T-helper 2 cell treated with Interferon-gamma antibody and Interleukin-4, amounts not matched to agents 5 μg/mL and 100 μg/mL, for 36 hours (primary cell): ENCODE measurements at regions not wholly inside any gene's neighbourhood (a gene's known extent, or its start where the extent isn't known, plus 50 kb on each side); places are given as distances from the start of the nearest gene placed in this dataset.

Experiments
- DNase-seq: peaks from one replicate; pipeline ENCODE4 v3.0.0; 2021; ENCODE audit warnings: low spot score
- H3K27ac Mint-ChIP-seq: one replicate; pipeline ENCODE4 v1.8.0; 2021; ENCODE audit warnings: mild to moderate bottlenecking, mixed read lengths
- H3K27me3 Mint-ChIP-seq: one replicate; pipeline ENCODE4 v1.8.0; 2021; ENCODE audit warnings: low read depth, mixed read lengths
- H3K36me3 Mint-ChIP-seq: one replicate; pipeline ENCODE4 v1.8.0; 2021; ENCODE audit warnings: low read depth, mixed read lengths
- H3K4me1 Mint-ChIP-seq: one replicate; pipeline ENCODE4 v1.8.0; 2021; ENCODE audit warnings: low read depth, mixed read lengths
- H3K4me3 Mint-ChIP-seq: one replicate; pipeline ENCODE4 v1.8.0; 2022; ENCODE audit warnings: mild to moderate bottlenecking, moderate library complexity, mixed read lengths
- H3K9me3 Mint-ChIP-seq: one replicate; pipeline ENCODE4 v1.8.0; 2021; ENCODE audit warnings: mixed read lengths

DNA sequence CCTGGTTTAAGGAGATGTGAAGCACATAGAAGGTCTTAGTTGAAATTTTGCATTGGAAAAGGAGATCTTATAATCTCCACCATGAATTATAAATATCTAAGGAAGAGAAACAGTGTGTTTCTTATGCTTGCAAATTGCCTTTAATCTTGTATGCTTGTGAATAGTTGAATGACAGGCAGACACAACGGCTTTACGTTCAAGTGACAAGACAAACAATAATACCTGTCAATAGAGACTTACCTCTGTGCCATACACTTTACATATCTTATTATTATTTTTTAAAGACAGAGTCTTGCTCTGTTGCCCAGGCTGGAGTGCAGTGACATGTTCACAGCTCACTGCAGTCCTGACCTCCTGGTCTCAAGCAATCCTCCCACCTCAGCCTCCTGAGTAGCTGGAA lies 113.7 kb downstream of the QPCT start:
- H3K27me3 Mint-ChIP-seq, result peaks cover 4% of the 10 kb centered on the region
- H3K36me3 Mint-ChIP-seq, result peaks cover under 1% of the 10 kb centered on the region
- DNase-seq, result no peak
- no peak overlapping the region for H3K4me3 Mint-ChIP-seq
- H3K4me1 Mint-ChIP-seq, result peaks cover 8% of the 10 kb centered on the region
- H3K9me3 Mint-ChIP-seq, result peaks cover 6% of the 10 kb centered on the region
- H3K27ac Mint-ChIP-seq, result no peak overlapping the region

DNA sequence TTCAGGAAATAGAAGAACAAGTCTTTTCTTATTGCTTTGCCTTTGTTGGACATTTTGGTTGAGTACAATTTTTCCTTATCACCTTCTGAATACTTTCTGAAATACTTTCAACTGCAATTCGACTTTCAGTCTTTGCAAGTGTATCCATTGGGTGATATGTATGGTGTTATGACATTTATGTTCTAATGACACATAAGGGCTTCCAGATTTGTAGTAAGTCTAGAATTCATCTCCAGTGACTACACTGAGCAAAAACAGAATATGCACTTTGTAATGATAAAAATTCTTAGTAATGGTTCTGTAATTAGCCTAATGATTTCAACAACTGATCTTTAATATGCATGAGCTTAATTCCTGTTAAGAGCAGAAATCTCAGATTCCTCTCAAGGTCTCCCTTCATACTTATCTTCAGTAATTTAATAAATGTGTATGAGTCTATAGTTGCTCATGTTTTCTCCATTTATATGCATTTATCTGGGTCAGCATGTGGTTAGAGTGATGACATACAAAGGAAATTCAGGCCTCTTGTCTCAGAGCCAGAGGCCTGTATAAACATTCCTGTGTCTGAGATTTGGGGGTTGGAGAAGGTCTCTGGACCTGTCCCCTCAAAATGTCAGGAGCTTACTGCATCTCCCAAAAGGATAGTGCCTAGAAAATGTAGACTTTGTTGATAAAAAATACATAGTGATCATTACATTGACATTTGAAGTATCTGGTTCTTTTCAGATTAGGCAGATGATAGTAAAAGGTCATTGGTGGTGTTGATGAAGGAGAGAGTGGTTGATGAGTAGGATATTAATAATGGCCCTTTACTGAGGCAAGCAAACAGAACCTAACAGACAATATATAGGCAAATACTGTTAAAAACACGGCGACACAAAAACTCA lies 114.9 kb downstream of the QPCT start:
- Mint-ChIP-seq H3K36me3 (no peaks in the 10 kb centered on the region), H3K9me3 (peaks cover 4% of the 10 kb centered on the region), H3K4me3 (no peak overlapping the region), H3K27ac (no peak overlapping the region), H3K4me1 (peaks cover 8% of the 10 kb centered on the region), H3K27me3 (peaks cover 12% of the 10 kb centered on the region)
- no peak for DNase-seq

DNA sequence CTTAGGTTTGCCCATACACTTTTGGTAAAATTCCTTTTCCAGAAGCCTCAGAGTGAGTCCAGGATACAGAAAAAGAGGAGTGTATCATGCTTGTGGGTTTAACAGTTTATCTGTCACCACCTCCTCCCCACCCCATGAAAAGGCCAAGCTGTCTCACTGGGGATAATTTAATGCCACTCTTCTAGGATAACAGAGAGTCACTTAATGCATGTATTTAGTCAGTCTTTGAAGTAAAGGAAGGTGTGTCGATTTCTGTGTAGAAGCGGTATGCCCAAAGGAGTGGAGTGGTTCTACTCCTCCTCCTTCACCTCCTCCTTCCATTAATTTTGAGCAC lies 116.4 kb downstream of the QPCT start:
- no peak overlapping the region for H3K27ac Mint-ChIP-seq
- peaks cover 8% of the 10 kb centered on the region for H3K4me1 Mint-ChIP-seq
- no peak overlapping the region for H3K4me3 Mint-ChIP-seq
- DNase-seq, result no peak
- peaks cover 4% of the 10 kb centered on the region for H3K9me3 Mint-ChIP-seq
- peaks cover 25% of the 10 kb centered on the region for H3K27me3 Mint-ChIP-seq
- no peaks in the 10 kb centered on the region for H3K36me3 Mint-ChIP-seq

DNA sequence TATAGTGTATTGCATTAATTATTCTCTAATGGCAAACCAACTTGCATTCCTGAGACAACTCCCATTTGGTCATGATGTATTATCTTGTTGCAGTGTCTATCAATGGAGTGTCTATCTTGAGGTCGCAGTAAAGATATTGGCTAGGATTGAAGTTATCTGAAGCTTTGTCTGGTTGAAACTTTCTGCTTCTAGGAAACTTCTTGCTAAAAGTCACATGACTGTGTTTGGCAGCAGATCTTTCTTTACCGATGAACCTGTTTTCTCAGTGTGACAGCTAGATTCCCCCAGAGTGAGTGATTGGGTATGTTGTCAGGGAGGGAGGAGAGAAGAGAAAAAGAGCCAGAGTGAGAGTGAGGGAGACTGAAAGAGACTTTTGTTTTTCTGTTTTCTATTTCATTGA lies 119.6 kb downstream of the QPCT start:
- H3K4me3 Mint-ChIP-seq, result no peak overlapping the region
- H3K27ac Mint-ChIP-seq, result no peak overlapping the region
- DNase-seq, result no peak
- no peaks in the 10 kb centered on the region for H3K36me3 Mint-ChIP-seq
- H3K4me1 Mint-ChIP-seq, result no peaks in the 10 kb centered on the region
- H3K27me3 Mint-ChIP-seq, result peaks cover 30% of the 10 kb centered on the region
- no peaks in the 10 kb centered on the region for H3K9me3 Mint-ChIP-seq

DNA sequence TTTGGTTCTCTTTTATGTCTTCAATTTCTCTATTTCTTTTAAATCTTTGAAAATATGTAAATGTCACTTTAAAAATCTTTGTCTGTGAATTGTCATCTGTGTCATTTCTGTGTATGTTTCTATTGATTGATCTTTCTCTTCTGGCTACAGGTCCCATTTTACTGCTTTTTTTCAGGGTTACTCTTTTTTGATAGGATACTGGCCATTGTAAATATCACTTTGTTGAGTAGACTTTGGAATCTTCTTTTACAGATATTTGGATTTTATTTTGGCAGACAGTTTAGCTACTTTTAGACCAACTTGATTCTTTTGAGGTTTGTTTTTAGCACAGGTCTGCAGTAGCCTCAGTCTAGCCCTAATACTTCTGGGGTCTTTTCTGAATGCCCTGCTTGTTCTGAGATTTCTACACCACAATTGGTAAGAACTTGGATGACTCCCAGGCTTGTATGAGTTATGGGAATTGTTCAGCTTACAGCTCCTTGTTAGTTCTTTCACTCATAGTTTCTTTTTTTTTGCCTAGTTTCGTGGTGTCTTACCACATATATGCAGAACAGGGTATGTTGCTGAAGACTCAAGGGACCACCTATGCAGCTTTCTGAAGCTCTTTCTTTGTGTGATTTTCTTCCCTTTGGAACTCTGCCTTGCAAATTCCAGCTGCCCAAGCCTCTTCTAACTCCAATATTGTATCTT lies 122.2 kb downstream of the QPCT start:
- peaks cover 30% of the 10 kb centered on the region for H3K27me3 Mint-ChIP-seq
- no peak overlapping the region for H3K4me3 Mint-ChIP-seq

DNA sequence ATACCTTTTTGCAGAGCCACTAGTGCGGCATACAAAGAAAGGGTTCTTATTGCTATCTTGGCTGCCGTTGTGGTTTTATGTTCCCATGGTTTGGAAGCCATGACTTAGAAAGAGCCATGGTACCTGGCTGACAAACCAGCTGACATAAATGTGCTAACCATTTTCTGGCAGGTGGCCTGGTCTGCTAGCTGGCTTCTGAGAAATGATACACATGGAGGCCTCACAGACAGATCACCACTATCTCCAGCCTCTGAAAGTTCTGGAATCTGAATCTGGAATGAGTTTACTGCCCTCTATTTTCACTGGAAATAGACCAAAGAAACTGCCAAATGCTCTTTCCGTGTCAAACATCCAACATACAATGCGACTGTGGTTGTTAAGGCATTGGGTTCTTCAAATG lies 123.7 kb downstream of the QPCT start:
- no peaks in the 10 kb centered on the region for H3K36me3 Mint-ChIP-seq
- no peak overlapping the region for H3K27ac Mint-ChIP-seq
- no peak for DNase-seq
- peaks cover 26% of the 10 kb centered on the region for H3K27me3 Mint-ChIP-seq
- no peaks in the 10 kb centered on the region for H3K9me3 Mint-ChIP-seq
- no peak overlapping the region for H3K4me3 Mint-ChIP-seq
- no peaks in the 10 kb centered on the region for H3K4me1 Mint-ChIP-seq

More for the DNA sequence above, 122.2 kb downstream of the QPCT start:
- no peaks in the 10 kb centered on the region for H3K4me1 Mint-ChIP-seq
- no peak overlapping the region for H3K27ac Mint-ChIP-seq
- no peaks in the 10 kb centered on the region for H3K36me3 Mint-ChIP-seq
- DNase-seq, result no peak
- H3K9me3 Mint-ChIP-seq, result no peaks in the 10 kb centered on the region

DNA sequence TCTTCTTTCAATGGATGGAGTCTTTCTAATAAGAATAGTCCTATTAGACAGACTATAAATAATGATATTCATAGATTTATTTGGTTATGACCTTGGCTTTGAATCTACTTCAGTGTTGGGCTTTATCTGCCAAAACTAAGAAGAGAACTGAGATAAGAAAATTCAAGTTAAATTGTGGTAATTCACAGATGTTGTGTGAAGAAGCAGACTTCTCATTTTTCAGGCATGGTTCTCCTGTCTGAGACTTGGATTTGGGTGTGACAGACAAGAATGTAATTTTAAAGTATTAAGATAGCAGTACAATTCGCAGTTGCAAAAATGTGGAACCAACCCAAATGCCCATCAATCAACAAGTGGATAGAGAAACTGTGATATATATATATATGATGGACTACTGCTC lies 124.7 kb downstream of the QPCT start:
- no peaks in the 10 kb centered on the region for H3K36me3 Mint-ChIP-seq
- H3K27me3 Mint-ChIP-seq, result peaks cover 25% of the 10 kb centered on the region
- H3K4me3 Mint-ChIP-seq, result no peak overlapping the region
- no peak overlapping the region for H3K27ac Mint-ChIP-seq
- H3K4me1 Mint-ChIP-seq, result no peaks in the 10 kb centered on the region
- no peaks in the 10 kb centered on the region for H3K9me3 Mint-ChIP-seq
- no peak for DNase-seq

DNA sequence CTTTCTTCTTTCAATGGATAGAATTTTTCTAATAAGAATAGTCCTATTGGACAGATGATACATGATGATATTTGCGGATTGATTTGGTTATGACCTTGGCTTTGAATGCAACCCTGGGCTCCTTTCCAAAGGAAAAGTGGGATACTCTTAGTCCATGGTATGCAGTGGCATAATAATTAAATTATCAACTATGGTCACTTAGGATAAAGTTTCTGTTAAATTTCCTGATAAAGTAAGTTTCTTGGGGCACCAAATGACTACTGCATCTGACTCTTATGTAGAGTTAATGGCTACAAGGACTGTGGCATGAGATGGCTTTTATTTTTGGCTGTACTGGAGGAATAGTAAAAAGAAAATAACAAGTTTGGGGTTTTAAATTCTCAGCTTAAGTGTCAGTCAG lies 126.7 kb downstream of the QPCT start:
- H3K4me1 Mint-ChIP-seq, result no peaks in the 10 kb centered on the region
- H3K9me3 Mint-ChIP-seq, result no peaks in the 10 kb centered on the region
- no peaks in the 10 kb centered on the region for H3K36me3 Mint-ChIP-seq
- H3K27me3 Mint-ChIP-seq, result peaks cover 10% of the 10 kb centered on the region
- H3K27ac Mint-ChIP-seq, result no peak overlapping the region
- DNase-seq, result no peak
- no peak overlapping the region for H3K4me3 Mint-ChIP-seq

DNA sequence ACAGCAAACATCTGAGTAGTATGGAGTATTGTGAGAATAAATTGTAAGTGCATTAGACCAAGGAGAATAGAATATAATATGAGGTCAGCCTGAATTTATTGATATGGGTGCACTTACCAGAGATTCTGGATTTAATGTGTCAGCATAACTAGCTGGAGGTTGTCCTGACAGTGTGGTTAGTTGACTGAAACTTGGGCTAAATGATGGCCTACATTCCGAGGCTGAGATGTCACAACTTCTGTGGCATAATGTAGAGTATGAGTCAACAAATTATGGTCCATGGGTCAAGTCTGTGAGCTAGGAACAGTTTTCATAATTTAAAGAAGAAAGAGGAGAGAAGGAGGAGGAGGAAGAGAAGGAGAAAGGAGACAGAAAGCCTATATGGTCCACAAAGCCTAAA lies 127.6 kb downstream of the QPCT start:
- Mint-ChIP-seq H3K9me3 (no peaks in the 10 kb centered on the region), H3K27me3 (peaks cover 6% of the 10 kb centered on the region), H3K27ac (no peak overlapping the region), H3K4me1 (no peaks in the 10 kb centered on the region), H3K36me3 (no peaks in the 10 kb centered on the region), H3K4me3 (no peak overlapping the region)
- DNase-seq, result no peak

DNA sequence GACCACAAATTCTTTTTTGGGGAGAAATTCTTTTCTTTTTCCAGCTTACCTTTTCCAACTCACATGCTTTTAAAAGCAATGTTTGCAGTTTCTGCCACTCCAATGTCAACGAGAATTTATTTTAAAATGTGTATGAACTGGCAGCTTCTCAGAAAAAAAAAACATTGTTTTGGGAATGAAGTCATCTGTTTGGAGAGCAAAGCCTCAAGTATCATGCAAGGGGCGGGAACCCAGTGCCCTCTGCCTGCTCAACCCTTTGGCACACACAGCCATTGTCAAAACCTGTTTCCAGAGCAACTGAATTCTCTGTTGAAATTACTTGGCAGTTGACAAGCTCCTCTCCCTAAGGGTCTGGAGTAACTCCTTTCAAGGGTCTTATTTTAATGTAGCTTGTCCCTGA lies 128.5 kb downstream of the QPCT start:
- no peaks in the 10 kb centered on the region for H3K4me1 Mint-ChIP-seq
- peaks cover 10% of the 10 kb centered on the region for H3K27me3 Mint-ChIP-seq
- no peak for DNase-seq
- H3K36me3 Mint-ChIP-seq, result no peaks in the 10 kb centered on the region
- H3K9me3 Mint-ChIP-seq, result no peaks in the 10 kb centered on the region
- no peak overlapping the region for H3K27ac Mint-ChIP-seq
- no peak overlapping the region for H3K4me3 Mint-ChIP-seq

DNA sequence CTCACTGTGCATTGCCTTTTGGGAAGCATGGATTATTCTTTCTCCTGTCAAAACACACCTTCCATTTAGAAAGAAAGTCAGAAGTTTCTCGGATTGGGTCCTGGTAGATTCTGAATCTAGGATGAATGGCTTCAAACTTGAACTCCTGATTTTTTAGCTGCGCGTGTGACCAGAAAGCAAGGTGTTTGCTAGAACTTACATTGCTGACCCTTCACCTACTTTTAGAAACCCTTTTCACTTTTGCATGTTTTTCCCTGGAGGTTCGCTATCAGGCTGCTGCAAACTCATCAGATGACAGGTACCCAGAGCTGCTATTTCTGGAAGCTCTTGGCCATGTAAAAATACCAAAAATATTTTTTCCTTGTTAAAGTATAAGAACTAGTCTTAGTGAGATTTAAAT lies 132.0 kb downstream of the QPCT start:
- H3K4me1 Mint-ChIP-seq, result no peaks in the 10 kb centered on the region
- H3K4me3 Mint-ChIP-seq, result no peak overlapping the region
- H3K27ac Mint-ChIP-seq, result no peak overlapping the region
- no peak for DNase-seq
- H3K27me3 Mint-ChIP-seq, result peaks cover 10% of the 10 kb centered on the region
- no peaks in the 10 kb centered on the region for H3K36me3 Mint-ChIP-seq
- H3K9me3 Mint-ChIP-seq, result no peaks in the 10 kb centered on the region

DNA sequence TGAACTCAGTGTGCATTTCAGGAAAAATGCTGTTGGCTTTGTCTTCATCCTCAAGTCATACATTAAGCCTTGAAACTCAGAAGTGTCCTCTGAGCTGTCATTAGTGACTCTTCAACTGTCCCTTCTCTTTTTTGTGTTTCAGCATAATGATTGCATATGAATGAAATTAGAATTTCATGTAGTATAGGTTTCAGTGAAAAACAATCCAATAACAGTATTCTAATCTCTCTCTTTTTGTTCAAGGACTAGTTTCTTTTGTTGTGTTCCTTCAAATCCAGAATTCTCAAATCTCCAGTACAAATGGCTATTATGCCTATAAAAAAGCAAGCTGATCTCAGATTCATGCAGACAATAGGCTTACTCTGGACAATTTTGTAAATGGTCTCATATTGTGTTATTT lies 133.5 kb downstream of the QPCT start:
- DNase-seq, result no peak
- Mint-ChIP-seq H3K36me3 (no peaks in the 10 kb centered on the region), H3K27me3 (peaks cover 10% of the 10 kb centered on the region), H3K4me3 (no peak overlapping the region), H3K27ac (no peak overlapping the region), H3K4me1 (no peaks in the 10 kb centered on the region), H3K9me3 (no peaks in the 10 kb centered on the region)

DNA sequence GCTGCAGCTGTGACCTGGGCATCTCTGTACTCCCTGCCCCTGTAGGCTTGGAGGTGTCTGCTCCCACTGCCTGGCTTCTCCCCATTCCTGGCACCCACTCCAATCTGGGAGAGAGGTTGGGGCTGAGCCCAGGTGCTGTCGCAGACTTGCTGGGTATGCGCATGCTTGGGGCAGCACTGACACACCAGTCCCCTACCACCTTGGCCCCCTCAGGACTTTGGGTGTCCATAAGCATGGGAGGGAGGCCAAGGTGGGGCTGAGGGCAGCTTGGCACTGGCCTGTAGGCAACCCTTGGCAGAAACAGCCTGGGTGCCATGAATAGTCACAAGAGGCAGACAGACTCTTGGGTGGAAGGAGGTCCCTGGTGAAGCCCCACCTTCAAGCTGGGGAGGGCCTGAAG lies 136.8 kb downstream of the QPCT start:
- no peak for DNase-seq
- Mint-ChIP-seq H3K4me3 (no peak overlapping the region), H3K27me3 (peaks cover 7% of the 10 kb centered on the region), H3K4me1 (no peaks in the 10 kb centered on the region), H3K9me3 (no peaks in the 10 kb centered on the region), H3K27ac (no peak overlapping the region), H3K36me3 (no peaks in the 10 kb centered on the region)

DNA sequence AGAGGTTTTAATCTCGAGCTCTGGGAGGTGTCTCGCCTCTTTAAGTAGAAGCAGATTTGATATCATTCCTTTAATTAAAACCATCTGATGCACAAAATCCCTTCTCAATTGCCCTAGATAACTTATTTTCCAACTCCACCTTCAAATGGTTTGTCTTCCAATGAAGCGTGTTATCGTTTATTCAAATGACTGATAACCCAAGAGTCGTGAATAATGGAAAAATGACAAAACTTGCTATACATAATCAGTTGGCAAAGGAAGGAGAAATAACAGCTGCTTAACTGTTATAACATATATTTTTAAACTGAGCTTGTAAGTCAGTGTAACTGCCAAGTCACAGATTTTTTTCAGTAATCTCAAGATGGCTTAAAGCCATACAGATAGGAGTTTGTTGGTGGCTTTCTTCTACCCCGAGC lies 144.6 kb downstream of the QPCT start:
- Mint-ChIP-seq H3K27ac (no peak overlapping the region), H3K4me3 (no peak overlapping the region), H3K4me1 (no peaks in the 10 kb centered on the region), H3K36me3 (no peaks in the 10 kb centered on the region), H3K27me3 (peaks cover 7% of the 10 kb centered on the region), H3K9me3 (no peaks in the 10 kb centered on the region)
- no peak for DNase-seq
